Karpas-422 (cell line): ENCODE measurements at regions not wholly inside any gene's neighbourhood (a gene's known extent, or its start where the extent isn't known, plus 50 kb on each side); places are given as distances from the start of the nearest gene placed in this dataset.

ENCODE experiments used
- DNase-seq: peaks from one replicate; pipeline ENCODE4 v3.0.0-alpha.2; 2015
- H2AFZ ChIP-seq: fragments of 200-600 bp; sonication (generic); 2 replicates; pipeline ENCODE4 v1.6.1; 2014; ENCODE audit warnings: antibody characterized with exemption, low read length, mixed read lengths
- H3K27ac ChIP-seq: fragments of 200-600 bp; sonication (generic); 2 replicates; pipeline ENCODE4 v1.5.1; 2014; ENCODE audit warnings: mild to moderate bottlenecking, low read length, moderate library complexity
- H3K27me3 ChIP-seq: fragments of 200-600 bp; sonication (generic); 2 replicates; pipeline ENCODE4 v1.6.1; 2014; ENCODE audit warnings: low read length, mixed read lengths
- H3K36me3 ChIP-seq: fragments of 200-600 bp; sonication (generic); 2 replicates; pipeline ENCODE4 v1.6.1; 2014; ENCODE audit warnings: low read length, mixed read lengths; ENCODE audit not compliant: insufficient read depth
- H3K4me1 ChIP-seq: fragments of 200-600 bp; sonication (generic); 2 replicates; pipeline ENCODE4 v1.6.1; 2014; ENCODE audit warnings: mild to moderate bottlenecking, low read length, mixed read lengths
- H3K4me2 ChIP-seq: fragments of 200-600 bp; sonication (generic); 2 replicates; pipeline ENCODE4 v1.6.1; 2014; ENCODE audit warnings: low read length, low read depth, mild to moderate bottlenecking; ENCODE audit not compliant: poor library complexity, severe bottlenecking
- H3K4me3 ChIP-seq: fragments of 200-600 bp; sonication (generic); 2 replicates; pipeline ENCODE4 v1.5.1; 2014; ENCODE audit warnings: mild to moderate bottlenecking, antibody characterized with exemption, low read length, mixed read lengths
- H3K79me2 ChIP-seq: fragments of 200-600 bp; sonication (generic); 2 replicates; pipeline ENCODE4 v1.6.1; 2014; ENCODE audit warnings: mild to moderate bottlenecking, low read length, mixed read lengths
- H3K9ac ChIP-seq: fragments of 200-600 bp; sonication (generic); 2 replicates; pipeline ENCODE4 v1.6.0; 2014; ENCODE audit warnings: low read length
- H3K9me2 ChIP-seq: fragments of 200-600 bp; sonication (generic), shearing (Covaris generic); replicated peaks from 2 replicates; pipeline ENCODE4 v1.6.0; 2014; ENCODE audit warnings: mild to moderate bottlenecking, low read length, moderate library complexity; ENCODE audit not compliant: insufficient read depth
- H3K9me3 ChIP-seq: fragments of 300-700, 200-600 bp; sonication (generic); 2 replicates; pipeline ENCODE4 v1.6.1; 2014; ENCODE audit warnings: low read length, mixed read lengths
- H4K20me1 ChIP-seq: fragments of 200-600 bp; sonication (generic); 2 replicates; pipeline ENCODE4 v1.6.1; 2014; ENCODE audit warnings: mild to moderate bottlenecking, antibody characterized with exemption, low read length, low read depth; ENCODE audit not compliant: insufficient read depth

DNA sequence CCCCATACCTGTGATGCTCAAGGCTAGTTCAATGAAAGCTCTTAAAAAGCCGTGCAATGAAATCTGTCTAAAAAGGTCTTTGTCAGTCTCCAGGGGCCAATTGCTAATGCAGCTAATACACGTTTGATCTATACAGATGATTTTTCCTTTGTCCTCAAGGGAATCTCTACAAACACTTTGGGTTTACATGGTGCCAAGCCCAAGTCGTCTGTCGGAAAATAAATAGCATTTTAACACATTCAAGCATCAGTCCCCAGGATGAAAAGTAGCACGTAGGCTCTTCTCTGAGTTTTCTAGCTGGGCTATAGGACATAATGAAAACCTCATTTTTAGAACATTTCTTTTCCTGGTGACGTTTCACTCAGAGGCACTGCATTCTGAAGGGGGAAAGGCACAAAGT, 477.4 kb upstream of the WWC1 start:
- Histone ChIP-seq H3K27me3 (no peaks in the 10 kb centered on the region), H3K4me2 (no peak overlapping the region), H3K36me3 (no peaks in the 10 kb centered on the region), H3K27ac (no peak overlapping the region), H2AFZ (no peak overlapping the region), H3K4me1 (no peaks in the 10 kb centered on the region; the same call in 1 of the 2 replicates), H3K4me3 (no peak overlapping the region), H3K9me2 (no peaks in the 10 kb centered on the region), H3K9me3 (no peaks in the 10 kb centered on the region), H3K9ac (no peak overlapping the region), H4K20me1 (no peaks in the 10 kb centered on the region), H3K79me2 (no peaks in the 10 kb centered on the region)
- DNase-seq, result no peak

DNA sequence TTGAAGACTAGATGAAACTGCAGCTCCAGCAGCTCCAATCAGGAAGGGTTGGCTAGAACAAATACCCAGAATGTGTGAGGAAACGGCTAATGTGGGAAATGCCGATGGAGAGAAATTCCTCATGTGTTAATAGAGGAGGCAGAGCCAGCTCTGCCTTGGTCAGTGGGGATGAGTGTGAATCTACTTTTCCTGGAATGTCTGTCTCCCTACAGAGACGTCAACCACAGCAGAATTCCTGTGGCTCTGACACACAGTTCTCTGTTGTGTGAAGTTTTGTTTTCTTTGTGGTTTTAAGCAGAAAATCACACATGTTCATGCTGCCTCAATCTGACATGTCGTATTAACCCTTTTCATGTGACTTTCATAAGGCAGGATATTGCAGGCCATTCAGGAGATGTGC, 476.6 kb upstream of the WWC1 start:
- no peaks in the 10 kb centered on the region; the same call in 1 of the 2 replicates for H3K4me1 ChIP-seq
- no peak overlapping the region for H3K9ac ChIP-seq
- no peak overlapping the region for H3K4me2 ChIP-seq
- no peaks in the 10 kb centered on the region for H4K20me1 ChIP-seq
- no peaks in the 10 kb centered on the region for H3K9me2 ChIP-seq
- no peak for DNase-seq
- H3K27ac ChIP-seq, result no peak overlapping the region
- no peaks in the 10 kb centered on the region for H3K27me3 ChIP-seq
- no peak overlapping the region for H2AFZ ChIP-seq
- no peak overlapping the region for H3K4me3 ChIP-seq
- no peaks in the 10 kb centered on the region for H3K36me3 ChIP-seq
- no peaks in the 10 kb centered on the region for H3K9me3 ChIP-seq
- no peaks in the 10 kb centered on the region for H3K79me2 ChIP-seq

DNA sequence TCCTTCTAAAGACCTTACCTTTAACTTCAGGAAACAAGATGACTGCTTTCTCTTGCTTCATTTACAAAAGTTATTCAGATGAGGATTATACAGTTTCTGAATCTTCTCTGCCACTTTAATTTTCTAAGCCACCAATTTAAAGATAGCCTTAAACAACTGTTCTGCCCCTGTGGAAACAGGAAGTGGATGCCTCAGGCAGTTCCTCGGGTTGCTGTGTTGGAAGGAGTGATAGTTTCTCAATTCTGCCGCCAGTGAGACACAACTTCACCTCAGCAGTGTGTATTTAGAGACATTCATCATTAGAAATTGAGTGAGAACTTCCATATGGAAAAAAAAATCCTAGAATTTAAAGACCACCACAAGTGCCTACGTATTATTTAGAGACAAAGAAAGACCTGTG, 475.1 kb upstream of the WWC1 start:
- no peaks in the 10 kb centered on the region for H4K20me1 ChIP-seq
- H3K9me2 ChIP-seq, result no peaks in the 10 kb centered on the region
- no peak overlapping the region for H2AFZ ChIP-seq
- H3K79me2 ChIP-seq, result no peaks in the 10 kb centered on the region
- no peaks in the 10 kb centered on the region for H3K27me3 ChIP-seq
- no peaks in the 10 kb centered on the region for H3K36me3 ChIP-seq
- no peak for DNase-seq
- H3K9me3 ChIP-seq, result no peaks in the 10 kb centered on the region
- no peak overlapping the region for H3K4me3 ChIP-seq
- no peak overlapping the region for H3K9ac ChIP-seq
- H3K4me2 ChIP-seq, result no peak overlapping the region
- H3K4me1 ChIP-seq, result no peaks in the 10 kb centered on the region
- H3K27ac ChIP-seq, result no peak overlapping the region

DNA sequence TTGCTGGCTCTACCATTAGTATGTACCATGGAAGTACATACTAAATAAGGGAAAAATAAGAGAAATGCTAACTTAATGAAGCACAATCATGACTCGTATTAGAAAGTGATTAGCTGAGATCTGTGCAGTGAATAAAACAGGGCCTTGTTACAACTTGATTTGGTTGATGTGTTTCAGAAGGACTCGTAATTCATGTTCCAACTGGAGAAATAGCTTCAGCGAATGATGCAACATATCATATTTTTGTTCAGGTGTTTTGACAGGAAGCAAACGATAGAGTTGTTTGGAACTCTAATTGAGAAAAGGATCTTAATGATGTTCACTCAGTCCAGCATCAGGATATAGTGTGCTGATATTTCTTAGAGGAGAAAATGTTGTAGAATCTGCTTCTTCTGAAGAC, 474.6 kb upstream of the WWC1 start:
- Histone ChIP-seq H2AFZ (no peak overlapping the region), H3K4me1 (no peaks in the 10 kb centered on the region), H3K36me3 (no peaks in the 10 kb centered on the region), H3K27me3 (no peaks in the 10 kb centered on the region), H3K4me3 (no peak overlapping the region), H3K9ac (no peak overlapping the region), H3K79me2 (no peaks in the 10 kb centered on the region), H4K20me1 (no peaks in the 10 kb centered on the region), H3K9me2 (no peaks in the 10 kb centered on the region), H3K4me2 (no peak overlapping the region), H3K27ac (no peak overlapping the region), H3K9me3 (no peaks in the 10 kb centered on the region)
- DNase-seq, result no peak

DNA sequence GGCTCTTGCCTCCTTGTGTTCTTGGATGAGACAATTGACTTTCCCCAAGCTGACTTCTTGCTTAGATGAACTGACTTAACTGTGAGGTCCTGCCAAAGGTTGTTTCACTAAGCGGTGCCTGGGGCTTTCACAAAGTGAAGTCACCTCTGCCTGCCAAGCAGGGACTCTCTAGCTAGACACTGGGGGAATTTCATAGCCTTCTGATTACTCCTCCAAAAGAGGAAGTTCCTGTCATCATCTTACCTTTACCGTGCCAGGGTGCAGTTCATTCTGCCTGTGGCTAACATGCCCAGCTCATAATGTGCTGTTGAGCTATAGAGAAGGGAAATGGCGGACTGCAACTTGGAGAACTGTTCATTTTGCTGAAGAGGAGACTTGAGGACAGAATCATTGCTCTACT, 472.0 kb upstream of the WWC1 start:
- Histone ChIP-seq H3K36me3 (no peaks in the 10 kb centered on the region), H3K4me2 (no peak overlapping the region), H3K9ac (no peak overlapping the region), H3K79me2 (no peaks in the 10 kb centered on the region), H3K27ac (no peak overlapping the region), H3K4me1 (no peaks in the 10 kb centered on the region), H3K27me3 (no peaks in the 10 kb centered on the region), H4K20me1 (no peaks in the 10 kb centered on the region), H2AFZ (no peak overlapping the region), H3K9me2 (no peaks in the 10 kb centered on the region), H3K9me3 (no peaks in the 10 kb centered on the region), H3K4me3 (no peak overlapping the region)
- DNase-seq, result no peak

DNA sequence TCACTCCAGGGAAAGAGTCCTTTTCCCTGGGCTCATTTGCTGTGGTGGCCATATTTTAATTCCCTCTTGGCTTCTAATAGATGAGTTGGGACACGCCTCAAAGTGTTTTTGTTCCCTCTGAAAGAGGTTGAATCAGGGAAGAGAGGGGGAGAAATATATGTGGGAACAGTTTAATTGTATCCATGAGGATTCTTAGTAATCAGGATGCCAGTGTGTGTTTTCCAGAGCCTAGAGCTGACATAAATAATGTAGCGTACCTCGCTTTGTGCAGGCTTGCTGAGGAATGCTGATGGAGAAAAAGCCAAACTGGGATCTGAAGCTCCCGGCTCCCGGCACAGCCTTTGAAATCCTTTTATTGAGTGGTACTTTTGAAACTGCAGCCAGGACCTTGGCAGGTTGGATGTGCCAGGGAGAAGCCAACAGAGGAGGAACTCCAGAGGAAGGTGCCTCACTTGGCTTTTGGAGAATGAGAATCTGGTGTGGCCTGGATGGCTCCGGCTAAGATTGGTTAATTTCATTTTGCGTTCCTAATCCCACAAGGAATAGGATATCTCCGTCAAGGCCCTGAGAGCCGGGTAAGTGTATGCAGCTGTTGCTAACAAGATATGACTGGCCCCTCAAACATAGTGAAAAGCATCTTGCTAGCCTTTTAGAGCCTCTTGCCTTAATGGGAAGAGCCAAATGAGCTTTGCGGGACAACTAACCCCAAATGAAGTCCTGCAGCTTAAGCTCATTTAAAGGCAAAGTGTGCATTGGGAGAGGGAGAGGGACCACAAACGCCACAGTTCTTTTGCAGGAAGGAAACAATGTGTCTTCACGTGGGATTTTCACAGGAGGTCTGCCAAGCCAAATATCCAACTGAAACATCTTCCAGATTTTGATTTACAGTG, 471.1 kb upstream of the WWC1 start:
- Histone ChIP-seq H3K4me1 (no peaks in the 10 kb centered on the region), H3K36me3 (no peaks in the 10 kb centered on the region), H3K9ac (no peak overlapping the region), H3K9me3 (no peaks in the 10 kb centered on the region), H2AFZ (no peak overlapping the region), H3K4me2 (no peak overlapping the region), H3K79me2 (no peaks in the 10 kb centered on the region), H3K9me2 (no peaks in the 10 kb centered on the region), H4K20me1 (no peaks in the 10 kb centered on the region), H3K4me3 (no peak overlapping the region), H3K27ac (no peak overlapping the region), H3K27me3 (no peaks in the 10 kb centered on the region)
- DNase-seq, result no peak

DNA sequence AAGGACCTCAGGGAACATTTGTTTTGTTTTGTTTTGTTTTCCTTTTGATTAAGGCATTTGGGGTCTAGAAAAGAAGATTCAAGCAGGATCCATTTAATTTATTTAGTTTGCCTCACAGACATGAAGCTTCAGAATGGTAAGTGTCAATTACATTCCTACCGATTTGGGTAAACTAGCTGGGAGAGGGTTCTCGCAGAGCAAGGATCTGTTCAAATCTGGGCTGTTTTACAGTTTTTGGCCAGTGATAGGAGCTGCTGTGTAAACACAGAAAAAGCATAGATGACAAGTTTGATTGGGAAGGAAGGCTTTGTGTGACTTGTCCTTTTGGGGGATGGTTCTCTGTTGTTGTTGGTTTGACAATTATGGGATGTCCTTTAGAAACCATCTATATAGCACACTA, 470.3 kb upstream of the WWC1 start:
- Histone ChIP-seq H3K4me1 (no peaks in the 10 kb centered on the region), H3K9me3 (no peaks in the 10 kb centered on the region), H3K4me3 (no peak overlapping the region), H3K9ac (no peak overlapping the region), H3K27ac (no peak overlapping the region), H3K4me2 (no peak overlapping the region), H4K20me1 (no peaks in the 10 kb centered on the region), H3K36me3 (no peaks in the 10 kb centered on the region), H3K79me2 (no peaks in the 10 kb centered on the region), H3K9me2 (no peaks in the 10 kb centered on the region), H3K27me3 (no peaks in the 10 kb centered on the region), H2AFZ (no peak overlapping the region)
- no peak for DNase-seq

DNA sequence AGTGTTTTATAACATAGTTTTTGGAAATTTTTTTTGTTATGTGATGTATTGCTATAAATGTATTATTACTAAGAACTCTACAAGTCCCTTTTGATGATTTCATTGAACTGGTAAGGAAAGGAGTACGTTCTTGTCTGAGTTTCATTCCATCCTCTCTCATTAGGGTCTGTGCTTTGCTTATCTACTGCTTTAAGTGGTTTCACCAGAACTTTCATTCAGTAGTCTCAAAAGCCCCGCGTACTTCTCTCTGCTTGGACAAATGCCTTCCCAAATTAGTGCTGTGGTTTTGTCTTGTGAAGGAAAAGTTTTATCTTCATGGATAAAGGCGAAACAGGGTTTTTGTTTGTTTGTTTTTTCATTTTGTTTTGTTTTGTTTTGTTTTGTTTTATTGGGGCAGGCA, 469.8 kb upstream of the WWC1 start:
- H4K20me1 ChIP-seq, result no peaks in the 10 kb centered on the region
- DNase-seq, result no peak
- no peak overlapping the region for H3K9ac ChIP-seq
- H3K79me2 ChIP-seq, result no peaks in the 10 kb centered on the region
- H3K36me3 ChIP-seq, result no peaks in the 10 kb centered on the region
- H3K27me3 ChIP-seq, result no peaks in the 10 kb centered on the region
- no peaks in the 10 kb centered on the region for H3K4me1 ChIP-seq
- no peaks in the 10 kb centered on the region for H3K9me3 ChIP-seq
- H2AFZ ChIP-seq, result no peak overlapping the region
- no peak overlapping the region for H3K4me3 ChIP-seq
- no peak overlapping the region for H3K27ac ChIP-seq
- H3K9me2 ChIP-seq, result no peaks in the 10 kb centered on the region
- no peak overlapping the region for H3K4me2 ChIP-seq
